ENCODE measurements at regions not wholly inside any gene's neighbourhood (a gene's known extent, or its start where the extent isn't known, plus 50 kb on each side); places are given as distances from the start of the nearest gene placed in this dataset.

- no peak for TF ChIP-seq CTBP1 (IDR thresholded peaks at IDR 0.05; ENCODE audit: borderline replicate concordance)
- TF ChIP-seq SUZ12 (IDR thresholded peaks at IDR 0.05): no peak
- no peak for TF ChIP-seq SP1 (IDR thresholded peaks at IDR 0.05)
- TF ChIP-seq ELF4 (IDR thresholded peaks at IDR 0.05): no peak
- TF ChIP-seq PKNOX1 (IDR thresholded peaks at IDR 0.05): no peak
Observed at GRCh38 chr2:18492721-18493120, 67.7 kb downstream of the RDH14 start.
